Tibial artery (tissue), 4 donors: ENCODE measurements at regions not wholly inside any gene's neighbourhood (a gene's known extent, or its start where the extent isn't known, plus 50 kb on each side); places are given as distances from the start of the nearest gene placed in this dataset.

ENCODE experiments used
- DNase-seq, 2 donors: peaks; one replicate each; pipeline ENCODE4 v3.0.0-alpha.2; 2019
- H3K27ac ChIP-seq, 2 donors: fragments of 200-600 bp; sonication (generic) in 1 of 2; 1 replicate in 1 of 2; 2 replicates in 1 of 2; pipeline ENCODE4 v1.5.1; 2018 to 2019; ENCODE audit warnings: mild to moderate bottlenecking in 1 of 2
- H3K27me3 ChIP-seq, 2 donors: fragments of 200-600 bp; sonication (generic) in 1 of 2; one replicate each; pipeline versions ENCODE4 v1.5.1 to v1.6.0; 2016 to 2019
- H3K36me3 ChIP-seq, 3 donors: fragments of 200-600 bp; sonication (generic) in 2 of 3; one replicate each; pipeline ENCODE4 v1.5.1; 2016 to 2019; ENCODE audit warnings: mild to moderate bottlenecking in 2 of 3
- H3K4me1 ChIP-seq, 4 donors: fragments of 200-600 bp; sonication (generic) in 2 of 4; 1 replicate in 3 of 4; 2 replicates in 1 of 4; pipeline ENCODE4 v1.5.1; 2016 to 2019
- H3K4me3 ChIP-seq, 2 donors: fragments of 200-600 bp; sonication (generic) in 1 of 2; 1 replicate in 1 of 2; 2 replicates in 1 of 2; pipeline ENCODE4 v1.5.1; 2018 to 2019; ENCODE audit warnings: mild to moderate bottlenecking in 2 of 2
- H3K9me3 ChIP-seq, 3 donors: fragments of 200-600 bp; sonication (generic) in 1 of 3; one replicate each; pipeline ENCODE4 v1.5.1; 2016 to 2019
- CTCF ChIP-seq, 2 experiments: fragments of 200-600 bp in 1 of 2; fragments of 450-650 bp in 1 of 2; IDR thresholded peaks; one replicate each; pipeline ENCODE4 v1.5.1; 2017 to 2019; ENCODE audit warnings: antibody characterized with exemption in 2 of 2, mild to moderate bottlenecking in 1 of 2, moderate library complexity in 1 of 2
- intact Hi-C: fragments of 100-400 bp; cut with DNase I; formaldehyde crosslinking; loops from one replicate; pipeline ENCODE4 v1.15.0; 2023; ENCODE audit warnings: low total_unique reads

DNA sequence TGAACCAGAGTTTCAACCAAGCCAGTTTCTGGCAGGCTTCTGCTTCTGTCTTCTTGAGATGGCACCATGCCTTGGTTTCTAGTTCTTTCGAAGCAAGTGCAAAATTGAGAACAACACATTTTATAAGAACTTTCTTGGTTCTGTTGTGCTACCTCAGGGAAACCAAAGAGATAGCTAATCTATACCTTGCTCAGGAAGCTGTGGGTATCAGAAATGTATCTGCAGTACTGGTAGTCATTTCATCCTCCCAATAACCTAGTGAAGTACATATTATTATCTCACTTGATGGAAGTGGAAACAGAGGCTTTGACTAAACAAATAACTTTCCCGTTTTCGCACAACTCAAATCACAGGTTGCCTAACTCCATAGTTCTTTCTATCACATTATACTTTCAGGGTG is 246.6 kb downstream of the ENC1 start:
- no peak for TF ChIP-seq CTCF (IDR thresholded peaks at IDR 0.05)
- Histone ChIP-seq H3K4me3 (no peak overlapping the region), H3K36me3 (no peaks in the 10 kb centered on the region), H3K27me3 (no peaks in the 10 kb centered on the region), H3K9me3 (no peaks in the 10 kb centered on the region), H3K4me1 (no peaks in the 10 kb centered on the region), H3K27ac (no peak overlapping the region)
- intact Hi-C loops: no loop called here
- no peak for DNase-seq

GRCh38 chr5:74392711-74393351 is 247.7 kb downstream of the ENC1 start:
- Histone ChIP-seq H3K27ac (no peak overlapping the region), H3K4me3 (no peak overlapping the region), H3K36me3 (no peaks in the 10 kb centered on the region), H3K9me3 (no peaks in the 10 kb centered on the region), H3K4me1 (no peaks in the 10 kb centered on the region), H3K27me3 (no peaks in the 10 kb centered on the region)
- intact Hi-C loops: no loop called here
- DNase-seq: no peak
- TF ChIP-seq CTCF (IDR thresholded peaks at IDR 0.05): no peak

DNA sequence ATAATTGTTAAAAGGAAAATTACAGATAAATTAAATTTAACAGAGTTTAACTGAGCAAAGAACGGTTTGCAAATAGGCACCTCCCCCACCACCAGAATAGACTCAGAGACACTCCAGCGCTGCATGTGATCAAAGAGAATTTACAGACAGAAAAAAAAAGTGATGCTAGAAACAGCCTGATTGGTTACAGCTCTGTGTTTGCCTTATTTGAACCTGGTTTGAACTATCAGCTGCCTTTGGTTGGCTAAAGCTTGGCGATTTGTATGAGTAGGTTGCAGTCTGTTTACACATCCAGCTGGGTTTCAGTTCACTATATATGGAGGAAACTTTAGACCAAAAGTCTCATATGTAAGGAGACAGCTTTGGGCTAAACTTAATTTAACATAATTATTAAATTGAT is 249.1 kb downstream of the ENC1 start:
- H3K4me1 ChIP-seq: no peaks in the 10 kb centered on the region
- H3K4me3 ChIP-seq: no peak overlapping the region
- H3K27ac ChIP-seq: no peak overlapping the region
- no peak for DNase-seq
- intact Hi-C loops: no loop called here
- H3K27me3 ChIP-seq: no peaks in the 10 kb centered on the region
- H3K36me3 ChIP-seq: no peaks in the 10 kb centered on the region
- no peaks in the 10 kb centered on the region for H3K9me3 ChIP-seq
- TF ChIP-seq CTCF (IDR thresholded peaks at IDR 0.05): no peak

- intact Hi-C loops: no loop called here
- no peak for DNase-seq
- TF ChIP-seq CTCF (IDR thresholded peaks at IDR 0.05): no peak
- no peaks in the 10 kb centered on the region for H3K4me1 ChIP-seq
- H3K27me3 ChIP-seq: no peaks in the 10 kb centered on the region
- H3K4me3 ChIP-seq: no peak overlapping the region
- no peaks in the 10 kb centered on the region for H3K36me3 ChIP-seq
- H3K27ac ChIP-seq: no peak overlapping the region
- H3K9me3 ChIP-seq: no peaks in the 10 kb centered on the region
These were observed 249.7 kb downstream of the ENC1 start for GRCh38 chr5:74390822-74391221.

DNA sequence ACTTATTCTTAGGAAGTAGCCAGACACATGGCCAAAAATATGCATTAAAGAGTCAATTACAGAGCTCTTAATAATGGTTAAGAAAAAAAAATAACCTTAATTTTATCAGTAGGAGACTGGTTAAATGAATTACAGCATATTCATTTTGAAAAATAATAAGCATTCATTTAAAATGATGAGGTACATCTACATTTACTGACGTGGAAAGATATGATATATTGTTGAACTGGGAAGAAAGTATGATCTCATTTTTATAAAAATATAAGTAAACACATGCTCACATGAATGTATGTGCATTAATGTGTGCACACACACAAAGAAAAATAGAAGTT is 250.3 kb downstream of the ENC1 start:
- intact Hi-C loops: no loop called here
- Histone ChIP-seq H3K27me3 (no peaks in the 10 kb centered on the region), H3K9me3 (no peaks in the 10 kb centered on the region), H3K27ac (no peak overlapping the region), H3K36me3 (no peaks in the 10 kb centered on the region), H3K4me1 (no peaks in the 10 kb centered on the region), H3K4me3 (no peak overlapping the region)
- no peak for DNase-seq
- no peak for TF ChIP-seq CTCF (IDR thresholded peaks at IDR 0.05)
